GM12892 (cell line): ENCODE measurements at regions not wholly inside any gene's neighbourhood (a gene's known extent, or its start where the extent isn't known, plus 50 kb on each side); places are given as distances from the start of the nearest gene placed in this dataset.

Experiments
- DNase-seq: peaks from one replicate; pipeline ENCODE4 v3.0.0; 2011; ENCODE audit not compliant: insufficient read length
- FAIRE-seq: peaks from 2 replicates; lab custom pipeline; 2011; peaks lifted over from hg19 to GRCh38; lab: Jason Lieb, UNC
- POLR2A ChIP-seq: IDR thresholded peaks from 2 replicates; pipeline ENCODE4 v1.6.1; 2011; ENCODE audit warnings: low read depth, low read length, control low read depth
- POLR2AphosphoS5 ChIP-seq: IDR thresholded peaks from 2 replicates; pipeline ENCODE4 v1.6.1; 2011; ENCODE audit warnings: low read depth, low read length, control low read depth
- TAF1 ChIP-seq: IDR thresholded peaks from 2 replicates; pipeline ENCODE4 v1.6.1; 2011; ENCODE audit warnings: low read depth, mild to moderate bottlenecking, control low read depth, low read length, borderline replicate concordance

GRCh38 chr2:8101614-8102277 is 580.1 kb upstream of the ID2 start:
- DNase-seq (no peak), FAIRE-seq (no peak)
- TF ChIP-seq POLR2AphosphoS5 (no peak), POLR2A (no peak)

GRCh38 chr2:8102470-8102869 is 579.4 kb upstream of the ID2 start:
- no peak for DNase-seq
- no peak for TF ChIP-seq POLR2A
- FAIRE-seq: no peak

GRCh38 chr2:8103085-8103708 is 578.7 kb upstream of the ID2 start:
- TF ChIP-seq POLR2AphosphoS5: no peak
- TF ChIP-seq POLR2A: no peak
- TF ChIP-seq TAF1: no peak
- DNase-seq: no peak
- FAIRE-seq: no peak

- DNase-seq: no peak
- TF ChIP-seq POLR2AphosphoS5: no peak
- no peak for TF ChIP-seq POLR2A
- TF ChIP-seq TAF1: no peak
- no peak for FAIRE-seq
Measured at GRCh38 chr2:8107150-8107549, 574.7 kb upstream of the ID2 start.

GRCh38 chr2:8107621-8108378 is 574.1 kb upstream of the ID2 start:
- no peak for TF ChIP-seq TAF1
- TF ChIP-seq POLR2A: no peak
- TF ChIP-seq POLR2AphosphoS5: no peak
- DNase-seq (no peak), FAIRE-seq (no peak)

GRCh38 chr2:8110716-8111115 is 571.1 kb upstream of the ID2 start:
- FAIRE-seq: no peak

GRCh38 chr2:8111193-8111592 is 570.7 kb upstream of the ID2 start:
- FAIRE-seq: no peak
- TF ChIP-seq POLR2AphosphoS5: no peak
- TF ChIP-seq POLR2A: no peak
- no peak for TF ChIP-seq TAF1

More at GRCh38 chr2:8110716-8111115, 571.1 kb upstream of the ID2 start:
- TF ChIP-seq TAF1 (no peak), POLR2A (no peak), POLR2AphosphoS5 (no peak)
- DNase-seq: no peak

GRCh38 chr2:8115456-8115855 is 566.4 kb upstream of the ID2 start:
- FAIRE-seq (no peak), DNase-seq (no peak)

More at GRCh38 chr2:8111193-8111592, 570.7 kb upstream of the ID2 start:
- no peak for DNase-seq

GRCh38 chr2:8115966-8116365 is 565.9 kb upstream of the ID2 start:
- FAIRE-seq (no peak), DNase-seq (no peak)
- TF ChIP-seq POLR2A: no peak
- no peak for TF ChIP-seq POLR2AphosphoS5
- no peak for TF ChIP-seq TAF1

More at GRCh38 chr2:8115456-8115855, 566.4 kb upstream of the ID2 start:
- TF ChIP-seq POLR2AphosphoS5 (no peak), POLR2A (no peak), TAF1 (no peak)

GRCh38 chr2:8116661-8117060 is 565.2 kb upstream of the ID2 start:
- FAIRE-seq (peak; percentile 57), DNase-seq (peak; percentile 26)

GRCh38 chr2:8118940-8119781 is 562.7 kb upstream of the ID2 start:
- DNase-seq: no peak
- TF ChIP-seq POLR2AphosphoS5: no peak
- FAIRE-seq: no peak

More at GRCh38 chr2:8116661-8117060, 565.2 kb upstream of the ID2 start:
- TF ChIP-seq TAF1 (no peak), POLR2A (no peak), POLR2AphosphoS5 (no peak)
